GM12892 (cell line): ENCODE measurements at regions not wholly inside any gene's neighbourhood (a gene's known extent, or its start where the extent isn't known, plus 50 kb on each side); places are given as distances from the start of the nearest gene placed in this dataset.

Experiments
- DNase-seq: peaks from one replicate; pipeline ENCODE4 v3.0.0; 2011; ENCODE audit not compliant: insufficient read length
- FAIRE-seq: peaks from 2 replicates; lab custom pipeline; 2011; peaks lifted over from hg19 to GRCh38; lab: Jason Lieb, UNC
- POLR2A ChIP-seq: IDR thresholded peaks from 2 replicates; pipeline ENCODE4 v1.6.1; 2011; ENCODE audit warnings: low read depth, low read length, control low read depth
- POLR2AphosphoS5 ChIP-seq: IDR thresholded peaks from 2 replicates; pipeline ENCODE4 v1.6.1; 2011; ENCODE audit warnings: low read depth, low read length, control low read depth
- TAF1 ChIP-seq: IDR thresholded peaks from 2 replicates; pipeline ENCODE4 v1.6.1; 2011; ENCODE audit warnings: low read depth, mild to moderate bottlenecking, control low read depth, low read length, borderline replicate concordance

DNA sequence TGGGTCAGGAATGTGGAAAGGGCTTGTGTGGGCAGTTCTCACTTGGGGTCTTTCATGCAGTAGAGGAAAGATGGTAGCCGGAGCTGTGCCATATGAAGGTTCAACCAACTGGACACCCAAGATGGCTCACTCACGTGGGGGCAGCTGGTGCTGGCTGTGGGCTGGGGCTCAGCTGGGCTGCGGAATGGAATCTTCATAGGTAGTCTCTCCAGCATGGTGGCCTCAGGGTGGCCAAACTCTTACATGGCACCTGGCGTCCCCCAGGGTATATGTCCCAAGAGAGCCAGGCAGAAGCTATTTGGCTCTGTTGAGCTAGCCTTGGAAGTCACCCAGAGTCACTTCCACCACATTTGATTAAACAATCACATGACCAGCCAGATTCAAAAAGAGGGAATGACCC lies 163.1 kb upstream of the KLHL29 start:
- TF ChIP-seq POLR2A (no peak), POLR2AphosphoS5 (no peak)
- DNase-seq = no peak
- no peak for FAIRE-seq

DNA sequence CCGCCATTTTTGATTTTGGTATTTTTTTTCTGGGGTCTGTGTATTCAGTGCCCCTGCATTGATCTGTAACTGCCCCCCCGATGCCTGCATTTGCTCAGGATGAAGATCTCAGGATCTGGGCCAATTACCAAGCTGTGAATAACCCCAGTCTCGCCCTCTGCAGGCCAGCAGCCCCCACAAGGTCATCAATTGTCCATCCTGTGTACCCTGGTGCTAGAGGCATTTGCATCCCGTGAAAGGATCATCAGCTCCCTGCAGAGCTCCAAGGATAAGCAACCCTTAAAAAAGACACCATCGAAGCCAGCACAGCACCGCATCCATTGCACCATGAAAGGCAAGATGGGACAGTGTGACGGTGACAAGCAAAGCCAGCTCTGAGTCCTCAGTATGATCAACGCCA lies 154.1 kb upstream of the KLHL29 start:
- TF ChIP-seq TAF1 (no peak), POLR2AphosphoS5 (no peak), POLR2A (no peak)
- no peak for FAIRE-seq
- DNase-seq = no peak

DNA sequence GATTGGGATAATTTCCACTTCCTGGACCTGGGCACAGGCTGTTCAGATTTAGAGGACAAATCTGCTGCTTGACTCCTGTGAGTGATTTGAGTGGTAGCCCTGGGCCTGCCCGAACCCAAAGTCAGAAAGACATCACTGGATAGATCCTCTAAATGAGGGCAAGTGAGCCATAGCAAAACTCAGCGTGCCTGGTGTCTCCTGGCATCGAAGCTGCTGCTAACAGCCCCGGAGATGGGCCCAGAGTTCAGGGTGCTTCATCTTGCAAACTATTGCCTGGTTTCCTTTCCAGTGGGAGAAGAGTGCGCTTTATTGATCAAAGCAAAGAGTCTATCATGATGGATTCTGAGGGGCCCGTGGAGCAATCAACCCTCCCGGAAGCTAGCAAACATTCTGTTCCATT lies 153.1 kb upstream of the KLHL29 start:
- DNase-seq = no peak
- TF ChIP-seq TAF1 = no peak
- FAIRE-seq = no peak

DNA sequence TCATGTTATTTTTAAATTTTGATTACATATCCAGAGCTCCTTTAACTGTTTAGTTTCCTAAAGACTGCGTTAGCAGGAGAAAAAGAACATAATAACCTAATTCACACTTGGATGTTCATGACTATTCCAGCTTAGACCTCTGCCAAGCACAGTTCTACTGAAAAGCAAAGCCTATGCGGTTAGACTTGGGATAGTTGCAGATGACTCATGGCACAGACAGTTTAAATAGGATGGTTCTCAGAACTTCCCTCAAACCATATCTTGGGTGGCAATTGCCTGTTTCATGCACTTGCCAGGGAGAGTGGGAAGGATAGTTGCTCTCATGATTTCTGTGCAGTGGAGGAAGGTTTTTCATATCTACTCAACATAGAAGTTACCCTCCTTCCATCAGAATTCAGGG lies 149.7 kb upstream of the KLHL29 start:
- TF ChIP-seq TAF1 = no peak
- FAIRE-seq = no peak
- no peak for DNase-seq

DNA sequence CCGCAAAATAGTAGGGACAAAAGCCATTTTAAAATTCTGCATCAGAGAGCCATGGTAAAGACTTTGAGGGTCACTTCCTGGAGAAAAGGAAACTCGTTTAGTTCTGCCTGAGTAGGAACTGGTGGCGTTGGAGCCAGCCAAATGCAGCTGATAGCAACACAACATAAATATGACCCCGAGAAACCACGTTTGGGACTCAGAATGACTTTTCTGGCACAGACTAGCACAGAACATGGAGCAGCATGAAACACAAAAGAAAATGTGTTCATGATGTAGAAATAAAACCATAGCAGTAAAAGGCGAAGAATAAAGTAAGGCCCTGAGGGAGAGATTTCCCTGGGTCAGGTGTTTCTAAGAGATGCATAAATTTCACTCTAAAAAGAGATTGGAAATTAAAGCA lies 149.2 kb upstream of the KLHL29 start:
- no peak for FAIRE-seq
- no peak for TF ChIP-seq POLR2A
- no peak for TF ChIP-seq TAF1
- no peak for TF ChIP-seq POLR2AphosphoS5
- no peak for DNase-seq

DNA sequence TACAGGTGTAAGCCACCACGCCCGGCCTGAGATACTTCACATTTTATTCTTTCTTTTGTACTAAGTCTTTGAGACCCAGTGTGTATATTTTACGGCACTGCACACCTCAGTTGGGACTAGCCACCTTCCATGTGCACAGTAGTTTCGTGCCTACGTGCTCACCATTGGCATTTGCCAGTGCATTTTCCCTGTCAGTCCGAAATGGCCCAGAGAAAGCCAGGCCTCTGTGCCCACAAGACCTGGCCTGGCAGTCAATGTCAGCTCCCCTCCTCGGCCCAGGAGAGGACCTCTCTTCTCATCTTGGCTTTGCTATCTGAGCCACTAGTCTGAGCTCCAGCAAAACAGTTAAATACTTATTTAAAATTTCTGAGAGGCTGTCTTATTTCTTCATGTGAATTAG lies 147.8 kb upstream of the KLHL29 start:
- DNase-seq = no peak
- TF ChIP-seq POLR2AphosphoS5 (no peak), POLR2A (no peak), TAF1 (no peak)
- no peak for FAIRE-seq

DNA sequence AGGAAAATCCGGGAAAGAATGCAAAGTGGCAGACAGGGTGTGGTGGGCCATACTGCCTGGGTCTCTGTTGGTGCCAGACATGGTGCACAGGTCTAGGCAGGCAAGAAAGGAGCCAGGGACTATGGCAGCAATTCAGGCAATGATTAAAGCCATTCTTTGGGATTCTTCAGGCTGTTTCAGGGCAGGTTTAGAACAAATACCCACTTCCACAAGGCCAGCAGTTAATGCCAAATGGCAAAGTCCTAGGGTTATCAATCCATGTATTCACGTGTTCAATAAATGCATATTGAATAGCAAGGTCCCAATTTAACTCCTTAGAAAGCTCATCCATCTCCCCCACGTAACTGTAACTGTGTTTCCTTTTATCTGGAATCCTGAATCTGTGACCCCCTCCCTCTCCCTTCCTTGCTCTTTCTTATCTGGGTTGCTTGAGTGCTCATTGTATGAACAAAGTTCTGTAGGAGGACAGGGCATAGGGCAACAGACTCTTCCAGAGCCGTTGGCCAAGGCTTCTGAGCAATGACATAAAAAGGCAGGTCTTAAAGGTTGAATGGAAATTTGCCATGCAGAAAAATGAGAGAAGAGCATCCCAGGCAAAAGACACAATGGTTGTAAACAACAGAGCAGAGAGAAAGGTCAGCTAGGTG lies 146.8 kb upstream of the KLHL29 start:
- TF ChIP-seq POLR2A (no peak), POLR2AphosphoS5 (no peak), TAF1 (no peak)
- FAIRE-seq (no peak), DNase-seq (no peak)

DNA sequence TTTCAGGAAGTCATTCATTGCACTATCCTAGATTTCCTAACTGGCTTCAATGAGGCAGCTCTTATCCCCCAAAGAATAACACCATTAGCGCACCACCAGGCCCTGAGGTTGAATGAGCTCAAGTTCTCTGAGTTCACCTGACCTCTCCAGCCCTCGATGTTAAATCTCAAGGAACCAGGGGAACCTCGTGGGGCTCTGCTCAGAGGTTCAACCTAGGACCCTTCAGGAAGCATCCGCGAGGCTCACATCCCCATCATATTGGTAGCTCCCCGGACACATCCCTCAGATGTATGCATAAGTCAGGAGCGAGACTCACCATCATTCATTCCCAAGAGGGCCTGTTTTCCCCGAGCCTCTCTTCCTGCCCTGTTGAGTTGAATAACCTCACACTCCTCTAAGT lies 145.6 kb upstream of the KLHL29 start:
- no peak for TF ChIP-seq TAF1
- TF ChIP-seq POLR2A = no peak
- TF ChIP-seq POLR2AphosphoS5 = no peak
- FAIRE-seq (no peak), DNase-seq (no peak)

DNA sequence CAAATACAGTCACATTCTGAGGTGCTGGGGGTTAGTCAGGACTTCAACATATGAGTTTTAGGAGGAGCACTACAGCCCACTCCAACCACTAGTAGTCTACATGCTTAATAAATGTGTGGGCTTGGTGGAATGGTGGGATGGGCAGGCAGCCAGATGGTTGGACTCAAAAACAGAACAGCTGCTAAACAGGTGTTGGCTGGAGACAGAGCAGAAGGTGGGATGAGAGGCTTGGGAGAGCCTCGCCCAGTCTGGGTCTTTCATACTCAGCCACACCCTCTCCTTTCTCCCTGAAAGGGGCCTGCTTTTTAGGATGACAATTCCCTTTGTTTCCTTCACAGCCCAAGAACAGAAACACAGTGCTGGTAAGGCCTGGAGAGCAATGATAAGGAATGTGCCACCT lies 143.9 kb upstream of the KLHL29 start:
- no peak for FAIRE-seq

DNA sequence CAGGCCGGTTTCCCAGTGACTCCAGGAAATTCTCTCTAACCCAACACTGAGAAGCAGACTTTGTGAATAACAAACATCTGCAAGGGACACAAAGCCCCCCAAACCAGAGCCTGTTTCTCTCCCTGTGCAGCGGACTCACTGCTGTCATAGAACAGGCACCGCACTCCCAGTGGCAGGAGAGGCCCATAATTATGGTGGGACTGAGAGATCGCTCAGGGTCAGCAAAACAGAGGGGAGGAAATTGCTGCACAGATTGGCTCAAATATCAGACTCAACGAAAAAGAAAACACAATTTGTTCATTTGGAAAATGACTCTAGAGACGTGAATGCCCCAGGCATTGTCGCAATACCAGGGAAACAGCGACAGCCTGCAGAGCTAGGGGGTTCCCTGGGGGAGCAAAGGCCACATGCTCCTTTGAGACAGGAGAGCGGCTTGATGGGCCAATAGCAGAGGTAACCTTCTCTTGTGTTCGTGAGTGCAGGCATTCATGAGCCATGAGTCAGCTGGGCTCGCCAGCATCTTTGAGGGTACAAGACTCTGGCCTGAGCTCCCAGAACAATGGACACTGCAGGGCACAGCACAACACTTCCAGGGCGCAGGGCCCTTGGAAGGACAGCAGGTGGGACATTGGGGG lies 143.3 kb upstream of the KLHL29 start:
- FAIRE-seq = no peak
- no peak for DNase-seq
- TF ChIP-seq POLR2A (no peak), TAF1 (no peak), POLR2AphosphoS5 (no peak)

More for the DNA sequence above, 143.9 kb upstream of the KLHL29 start:
- DNase-seq = no peak
- no peak for TF ChIP-seq POLR2AphosphoS5
- no peak for TF ChIP-seq TAF1
- TF ChIP-seq POLR2A = no peak

DNA sequence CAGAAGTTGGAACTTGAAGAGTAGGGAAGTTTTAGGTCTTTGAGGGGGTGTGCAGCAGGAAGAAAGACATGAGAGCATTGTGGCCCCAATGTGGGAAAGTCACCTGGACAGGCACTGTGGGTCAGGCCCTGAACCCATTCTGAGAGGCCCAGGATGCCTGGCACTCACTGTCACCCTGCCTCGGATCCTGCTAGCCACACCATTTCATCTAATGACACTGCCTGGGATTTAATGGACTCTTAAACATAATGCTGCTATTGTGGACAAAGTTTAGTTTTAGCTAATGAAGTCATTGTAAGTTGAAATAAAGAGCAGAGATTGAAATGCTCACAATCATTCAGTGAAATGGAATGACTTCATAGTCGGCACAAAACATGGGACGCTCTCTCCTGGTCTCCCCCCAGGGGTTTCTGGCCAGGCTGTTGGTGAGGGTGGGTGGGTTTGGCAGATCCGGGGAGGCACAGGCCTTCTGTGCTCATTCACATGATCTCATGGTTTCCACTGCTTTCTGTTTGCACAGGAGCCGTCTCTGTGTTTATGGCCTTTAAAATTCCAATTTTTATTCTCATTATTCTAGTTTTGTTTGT lies 141.8 kb upstream of the KLHL29 start:
- FAIRE-seq (no peak), DNase-seq (no peak)
- TF ChIP-seq POLR2A (no peak), TAF1 (no peak), POLR2AphosphoS5 (no peak)

DNA sequence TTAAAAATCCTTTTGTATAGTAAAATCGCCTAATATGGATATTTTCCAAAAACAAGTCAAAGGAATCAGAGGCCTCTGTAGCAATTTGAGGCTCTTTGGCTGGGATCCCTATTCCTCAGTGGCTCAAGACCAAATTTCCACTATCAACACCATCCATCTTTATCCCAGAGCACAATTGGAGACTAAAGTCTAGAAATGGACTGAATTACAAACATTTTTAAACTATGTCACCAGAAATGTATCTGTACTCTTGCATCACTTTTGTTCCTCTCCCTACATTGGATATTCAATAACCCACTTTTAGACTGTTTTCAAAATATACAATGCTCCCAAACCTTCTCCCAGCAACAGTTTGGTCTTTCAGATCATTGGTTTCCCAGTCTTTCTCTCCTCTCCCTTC lies 140.4 kb upstream of the KLHL29 start:
- no peak for FAIRE-seq
- TF ChIP-seq POLR2A (no peak), POLR2AphosphoS5 (no peak), TAF1 (no peak)
- no peak for DNase-seq

DNA sequence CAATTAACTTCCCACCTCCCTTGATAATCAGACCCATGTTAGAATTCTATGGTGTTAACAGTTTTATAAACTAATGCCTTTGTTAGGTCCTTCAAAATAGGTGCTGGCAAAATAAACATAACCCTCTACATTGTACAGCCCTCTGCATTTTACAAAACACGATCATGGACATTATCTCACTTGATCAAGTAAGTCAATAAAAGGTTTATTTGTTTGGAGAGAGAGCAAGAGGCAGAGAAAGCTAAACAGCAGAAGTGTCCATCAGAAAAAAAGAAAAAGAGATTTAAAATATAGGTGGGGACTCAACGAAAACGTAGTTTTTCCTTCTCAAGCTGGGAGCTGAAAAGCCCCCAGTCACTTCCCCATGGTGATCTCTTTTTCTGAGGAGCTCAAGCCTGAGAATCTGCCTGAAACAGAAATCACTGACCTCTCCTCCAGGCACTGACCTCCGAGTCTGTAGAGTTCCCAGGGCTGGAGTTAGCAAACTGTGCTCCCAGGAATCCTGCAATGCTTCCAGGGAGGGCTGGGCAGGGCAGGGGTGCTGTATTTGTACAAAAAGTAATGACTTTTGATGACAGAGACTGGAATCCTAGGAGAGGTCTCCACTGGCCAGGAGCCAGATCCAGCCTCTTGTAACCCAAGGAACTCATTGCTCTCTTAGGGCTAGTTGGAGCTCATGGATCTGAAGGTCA lies 137.8 kb upstream of the KLHL29 start:
- DNase-seq (no peak), FAIRE-seq (no peak)
- TF ChIP-seq POLR2AphosphoS5 = no peak
- no peak for TF ChIP-seq TAF1
- no peak for TF ChIP-seq POLR2A
